ENCODE measurements at regions not wholly inside any gene's neighbourhood (a gene's known extent, or its start where the extent isn't known, plus 50 kb on each side); places are given as distances from the start of the nearest gene placed in this dataset.

- TF ChIP-seq MAX (IDR thresholded peaks at IDR 0.05) (no peak), EZH2phosphoT487 (IDR thresholded peaks at IDR 0.05; ENCODE audit: borderline replicate concordance) (no peak)
- no TSS peak for BruUV-seq (replicated peaks)
- ATAC-seq (no peak), DNase-seq (ENCODE audit: low read depth, low spot score) (no peak)
- Histone ChIP-seq H3K36me3 (ENCODE audit: control insufficient read depth in 1 of 2, insufficient read depth in 2 of 2, low read length in 2 of 2) (no peaks in the 10 kb centered on the region), H3K9me3 (ENCODE audit: control insufficient read depth in 1 of 2, insufficient read depth in 1 of 2, low read depth in 1 of 2, low read length in 2 of 2) (no peaks in the 10 kb centered on the region; a peak in 1 of 4 replicates), H3K4me3 (replicated peaks in 1 of 2; ENCODE audit: low read depth in 1 of 2, low read length in 2 of 2) (no peak overlapping the region), H3K4me2 (ENCODE audit: low read length) (no peak overlapping the region), H3K79me2 (ENCODE audit: insufficient read depth, low read length) (no peaks in the 10 kb centered on the region), H3K9ac (ENCODE audit: low read length) (no peak overlapping the region), H3K27ac (ENCODE audit: low read depth, low read length) (no peak overlapping the region), H3K27me3 (ENCODE audit: insufficient read depth, low read length) (no peaks in the 10 kb centered on the region), H4K20me1 (ENCODE audit: insufficient read depth) (no peaks in the 10 kb centered on the region), H3K9me2 (ENCODE audit: insufficient read depth) (no peaks in the 10 kb centered on the region), H2AFZ (ENCODE audit: low read depth, low read length, poor library complexity, severe bottlenecking) (no peak overlapping the region), H3K4me1 (ENCODE audit: control insufficient read depth in 1 of 2, insufficient read depth in 2 of 2, low read length in 2 of 2) (peaks cover 0 to 5% of the 10 kb centered on the region in 2 experiments; a peak in 1 of 4 replicates)
- intact Hi-C loops (cut with micrococcal nuclease), result no loop called here
- ChIA-PET RAD21 (ENCODE audit: low non-redundant PET in 1 of 2, low total read pairs in 2 of 2, uncharacterized antibody in 2 of 2, unreplicated experiment in 2 of 2) (no interaction called here), POLR2A (no interaction called here), CTCF (no interaction called here)
Observed at GRCh38 chr4:103853146-103853545, 133.4 kb upstream of the TACR3 start.

- H4K20me1 ChIP-seq (ENCODE audit: insufficient read depth), result no peaks in the 10 kb centered on the region
- no peak overlapping the region for H3K27ac ChIP-seq (ENCODE audit: low read depth, low read length)
- no peak overlapping the region for H2AFZ ChIP-seq (ENCODE audit: low read depth, low read length, poor library complexity, severe bottlenecking)
- no peaks in the 10 kb centered on the region for H3K27me3 ChIP-seq (ENCODE audit: insufficient read depth, low read length)
- intact Hi-C loops (cut with micrococcal nuclease), result no loop called here
- RAD21 ChIA-PET (ENCODE audit: low non-redundant PET in 1 of 2, low total read pairs in 2 of 2, uncharacterized antibody in 2 of 2, unreplicated experiment in 2 of 2), result no interaction called here
- no peak for TF ChIP-seq REST (IDR thresholded peaks at IDR 0.05; ENCODE audit: low read depth)
- no peak for TF ChIP-seq ZFX (IDR thresholded peaks at IDR 0.05)
- CTCF ChIA-PET, result no interaction called here
- H3K4me1 ChIP-seq (ENCODE audit: control insufficient read depth in 1 of 2, insufficient read depth in 2 of 2, low read length in 2 of 2), result no peaks in the 10 kb centered on the region
- no peaks in the 10 kb centered on the region; a peak in 1 of 4 replicates for H3K9me3 ChIP-seq (ENCODE audit: control insufficient read depth in 1 of 2, insufficient read depth in 1 of 2, low read depth in 1 of 2, low read length in 2 of 2)
- no peaks in the 10 kb centered on the region for H3K9me2 ChIP-seq (ENCODE audit: insufficient read depth)
- no TSS peak for BruUV-seq (replicated peaks)
- H3K4me3 ChIP-seq (replicated peaks in 1 of 2; ENCODE audit: low read depth in 1 of 2, low read length in 2 of 2), result no peak overlapping the region
- POLR2A ChIA-PET, result no interaction called here
- DNase-seq (ENCODE audit: low read depth, low spot score) (no peak), ATAC-seq (no peak)
- no peaks in the 10 kb centered on the region for H3K36me3 ChIP-seq (ENCODE audit: control insufficient read depth in 1 of 2, insufficient read depth in 2 of 2, low read length in 2 of 2)
- H3K4me2 ChIP-seq (ENCODE audit: low read length), result no peak overlapping the region
- no peak overlapping the region for H3K9ac ChIP-seq (ENCODE audit: low read length)
- no peaks in the 10 kb centered on the region for H3K79me2 ChIP-seq (ENCODE audit: insufficient read depth, low read length)
Observed at GRCh38 chr4:103845075-103845474, 125.3 kb upstream of the TACR3 start.
